Upper lobe of right lung (tissue), 1 donor: ENCODE measurements at regions not wholly inside any gene's neighbourhood (a gene's known extent, or its start where the extent isn't known, plus 50 kb on each side); places are given as distances from the start of the nearest gene placed in this dataset.

Experiments used
- ATAC-seq: fragments of 200-7000 bp; cut with Tn5 transposase; one replicate; pipeline ENCODE4 v1.9.1; 2020; ENCODE audit warnings: mild to moderate bottlenecking, moderate library complexity
- DNase-seq: peaks from one replicate; pipeline ENCODE4 v3.0.0-alpha.2; 2020
- H3K27ac ChIP-seq: fragments of 200-600 bp; one replicate; pipeline ENCODE4 v1.8.0; 2022
- H3K27me3 ChIP-seq: fragments of 200-600 bp; one replicate; pipeline ENCODE4 v1.8.0; 2022; ENCODE audit warnings: mild to moderate bottlenecking
- H3K36me3 ChIP-seq: fragments of 200-600 bp; one replicate; pipeline ENCODE4 v1.8.0; 2022
- H3K4me1 ChIP-seq: fragments of 200-600 bp; one replicate; pipeline ENCODE4 v1.8.0; 2022
- H3K4me3 ChIP-seq: fragments of 200-600 bp; one replicate; pipeline ENCODE4 v1.8.0; 2022; ENCODE audit warnings: mild to moderate bottlenecking
- H3K9me3 ChIP-seq: fragments of 200-600 bp; one replicate; pipeline ENCODE4 v1.8.0; 2022
- intact Hi-C: fragments of 100-400 bp; cut with DNase I; formaldehyde crosslinking; loops from one replicate; pipeline ENCODE4 v1.11.0; 2022
- TF ChIP-seq, protein P1 (sequence below): fragments of 200-600 bp; IDR thresholded peaks from one replicate; pipeline ENCODE4 v1.8.0; 2022; ENCODE audit warnings: antibody characterized with exemption
- donor health status: DM: no; HTN: yes; CAD: no; lungs with severe emphysema.

DNA sequence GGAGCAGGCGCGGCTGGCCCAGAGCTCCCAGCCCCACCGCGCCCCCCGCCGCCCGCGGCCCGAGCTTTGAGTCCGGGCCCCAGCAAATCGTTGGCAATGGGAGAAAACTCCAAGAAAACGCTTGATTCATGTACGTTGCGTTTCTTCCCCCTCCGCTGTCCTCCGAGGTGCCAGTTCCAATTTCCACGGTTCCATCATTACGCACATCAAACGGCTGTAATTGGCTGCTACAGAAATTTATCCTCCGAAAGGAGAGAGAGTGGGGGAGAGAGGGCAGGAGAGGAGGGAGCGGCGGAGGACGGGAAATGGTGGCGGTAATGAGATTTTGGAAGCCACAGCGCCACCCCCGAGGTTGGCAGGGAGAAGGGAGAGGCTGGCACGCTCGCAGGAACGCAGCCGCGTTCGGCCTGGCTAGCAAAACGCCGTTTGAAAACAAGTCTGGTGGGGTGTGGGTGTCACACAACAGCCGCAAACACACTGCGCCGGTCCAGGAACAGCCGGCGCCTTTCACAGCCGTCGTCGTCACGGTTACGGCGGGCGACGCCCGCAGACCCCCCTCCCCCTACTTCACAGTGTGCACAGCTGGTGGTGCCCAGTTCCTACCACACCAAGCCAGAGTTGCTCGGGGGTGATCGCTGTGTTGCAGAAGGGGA lies 57.5 kb downstream of the UNCX start:
- H3K27me3 ChIP-seq: peaks cover 60% of the 10 kb centered on the region
- intact Hi-C loops: no loop called here
- H3K4me3 ChIP-seq: peak overlapping the region; percentile 32
- no peak overlapping the region for H3K27ac ChIP-seq
- no peak for DNase-seq
- no peaks in the 10 kb centered on the region for H3K36me3 ChIP-seq
- H3K9me3 ChIP-seq: no peaks in the 10 kb centered on the region
- TF ChIP-seq, protein P1, sequence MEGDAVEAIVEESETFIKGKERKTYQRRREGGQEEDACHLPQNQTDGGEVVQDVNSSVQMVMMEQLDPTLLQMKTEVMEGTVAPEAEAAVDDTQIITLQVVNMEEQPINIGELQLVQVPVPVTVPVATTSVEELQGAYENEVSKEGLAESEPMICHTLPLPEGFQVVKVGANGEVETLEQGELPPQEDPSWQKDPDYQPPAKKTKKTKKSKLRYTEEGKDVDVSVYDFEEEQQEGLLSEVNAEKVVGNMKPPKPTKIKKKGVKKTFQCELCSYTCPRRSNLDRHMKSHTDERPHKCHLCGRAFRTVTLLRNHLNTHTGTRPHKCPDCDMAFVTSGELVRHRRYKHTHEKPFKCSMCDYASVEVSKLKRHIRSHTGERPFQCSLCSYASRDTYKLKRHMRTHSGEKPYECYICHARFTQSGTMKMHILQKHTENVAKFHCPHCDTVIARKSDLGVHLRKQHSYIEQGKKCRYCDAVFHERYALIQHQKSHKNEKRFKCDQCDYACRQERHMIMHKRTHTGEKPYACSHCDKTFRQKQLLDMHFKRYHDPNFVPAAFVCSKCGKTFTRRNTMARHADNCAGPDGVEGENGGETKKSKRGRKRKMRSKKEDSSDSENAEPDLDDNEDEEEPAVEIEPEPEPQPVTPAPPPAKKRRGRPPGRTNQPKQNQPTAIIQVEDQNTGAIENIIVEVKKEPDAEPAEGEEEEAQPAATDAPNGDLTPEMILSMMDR: no peak
- H3K4me1 ChIP-seq: peaks cover 12% of the 10 kb centered on the region
- ATAC-seq: peak; percentile 48

DNA sequence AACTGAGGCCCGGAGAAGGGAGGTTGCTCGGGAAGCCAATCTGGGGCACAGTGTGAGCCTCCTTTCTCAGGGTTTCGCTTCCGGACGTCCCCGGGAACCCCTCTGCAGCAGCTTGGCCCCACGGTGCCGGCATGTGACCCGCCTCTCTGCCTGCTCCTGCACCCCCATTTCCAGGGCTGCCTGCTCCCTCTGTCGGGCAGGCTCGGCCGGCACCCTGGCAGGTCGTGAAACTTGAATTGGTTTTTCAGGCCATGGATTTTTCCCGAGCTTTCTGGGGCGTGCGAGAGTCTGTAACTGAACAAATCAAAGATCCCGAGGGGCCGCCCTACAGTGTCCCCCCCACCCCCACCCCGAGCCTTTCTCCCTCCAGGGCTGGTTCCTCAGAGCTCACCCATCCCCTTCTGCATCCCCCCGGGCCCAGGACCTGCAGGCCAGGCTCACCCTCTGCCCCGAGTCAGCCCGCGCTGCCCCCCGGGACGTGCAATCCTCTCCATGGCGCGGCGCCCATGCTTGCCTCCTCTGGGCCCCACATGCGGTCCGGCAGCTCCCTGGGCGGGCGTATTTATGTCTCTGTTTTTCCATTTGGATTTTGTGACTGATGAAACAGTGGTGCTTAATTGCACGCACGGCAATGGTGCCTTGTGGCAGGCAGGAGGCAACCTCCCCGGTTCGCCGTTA lies 58.1 kb downstream of the UNCX start:
- no peak for ATAC-seq
- intact Hi-C loops: no loop called here
- no peak for DNase-seq
- Histone ChIP-seq H3K4me3 (peak overlapping the region; percentile 32), H3K4me1 (peaks cover 12% of the 10 kb centered on the region), H3K36me3 (no peaks in the 10 kb centered on the region), H3K27me3 (peaks cover 60% of the 10 kb centered on the region), H3K9me3 (no peaks in the 10 kb centered on the region), H3K27ac (no peak overlapping the region)
- TF ChIP-seq, protein P1: no peak

DNA sequence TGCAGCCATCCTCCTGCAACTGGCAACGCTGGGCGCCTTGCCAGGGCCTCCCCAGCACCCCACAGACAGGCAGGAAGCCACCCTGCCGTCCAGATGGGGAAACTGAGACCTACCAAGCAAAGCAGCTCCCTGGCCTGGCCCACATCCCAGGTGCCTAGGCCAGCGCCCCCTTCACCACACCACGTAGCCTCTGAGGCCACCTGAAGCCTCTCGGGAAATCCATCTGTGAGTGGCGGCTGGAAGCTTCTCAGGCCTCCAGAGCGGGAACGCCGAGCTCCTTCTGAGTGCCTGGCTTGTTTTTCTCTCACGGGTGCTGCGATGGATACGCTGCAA lies 58.7 kb downstream of the UNCX start:
- TF ChIP-seq, protein P1: no peak
- H3K27ac ChIP-seq: no peak overlapping the region
- H3K4me1 ChIP-seq: peaks cover 12% of the 10 kb centered on the region
- ATAC-seq (no peak), DNase-seq (no peak)
- peaks cover 65% of the 10 kb centered on the region for H3K27me3 ChIP-seq
- no peak overlapping the region for H3K4me3 ChIP-seq
- H3K9me3 ChIP-seq: no peaks in the 10 kb centered on the region
- H3K36me3 ChIP-seq: no peaks in the 10 kb centered on the region
- intact Hi-C loops: no loop called here

DNA sequence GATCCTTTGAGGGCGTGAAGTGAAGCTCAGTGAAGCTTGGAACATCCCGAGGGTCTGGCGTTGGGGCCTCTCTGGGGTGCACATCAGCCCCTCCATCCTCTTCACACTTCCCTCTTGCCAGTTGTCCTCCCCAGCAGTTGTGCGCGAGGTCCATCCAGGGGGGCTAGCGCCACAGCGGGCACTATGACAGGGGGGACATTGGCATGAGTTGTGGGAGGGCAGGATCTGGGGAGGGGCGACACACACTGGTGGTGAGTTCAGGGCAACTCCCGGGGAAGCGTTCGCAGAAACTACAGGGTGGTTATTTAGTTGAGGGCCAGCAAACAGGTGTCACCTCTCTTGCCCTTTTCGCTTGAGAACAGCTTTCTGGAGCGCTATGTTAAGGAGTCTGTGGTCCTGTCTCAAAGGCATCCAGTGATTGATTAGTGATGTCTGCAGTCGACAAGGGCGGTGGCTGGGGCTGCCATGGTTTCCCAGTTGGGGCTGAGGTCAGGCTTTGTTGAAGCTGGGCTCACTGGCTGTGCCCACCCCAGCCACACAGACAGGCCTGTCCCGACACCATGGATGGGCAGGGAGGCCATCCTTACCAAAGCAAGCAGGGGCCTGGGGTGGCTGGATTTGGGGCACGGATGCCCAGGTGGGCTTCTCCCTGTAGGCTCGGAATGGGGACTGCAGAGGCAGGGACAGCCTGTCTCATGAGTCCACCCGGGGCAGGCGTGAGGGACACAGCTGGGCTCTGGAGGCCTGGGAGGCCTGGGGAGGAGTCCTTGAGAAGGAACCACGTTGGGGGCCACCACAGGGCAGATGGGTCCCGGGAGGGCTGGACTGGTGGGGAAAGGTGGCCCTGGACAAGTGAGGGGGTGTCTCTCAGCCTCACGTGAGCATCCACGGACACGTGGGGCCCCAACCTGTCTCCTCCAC lies 59.4 kb downstream of the UNCX start:
- Histone ChIP-seq H3K4me3 (no peak overlapping the region), H3K36me3 (no peaks in the 10 kb centered on the region), H3K27ac (no peak overlapping the region), H3K27me3 (peaks cover 73% of the 10 kb centered on the region), H3K4me1 (peaks cover 12% of the 10 kb centered on the region), H3K9me3 (no peaks in the 10 kb centered on the region)
- ATAC-seq (no peak), DNase-seq (no peak)
- intact Hi-C loops: no loop called here
- TF ChIP-seq, protein P1: no peak

DNA sequence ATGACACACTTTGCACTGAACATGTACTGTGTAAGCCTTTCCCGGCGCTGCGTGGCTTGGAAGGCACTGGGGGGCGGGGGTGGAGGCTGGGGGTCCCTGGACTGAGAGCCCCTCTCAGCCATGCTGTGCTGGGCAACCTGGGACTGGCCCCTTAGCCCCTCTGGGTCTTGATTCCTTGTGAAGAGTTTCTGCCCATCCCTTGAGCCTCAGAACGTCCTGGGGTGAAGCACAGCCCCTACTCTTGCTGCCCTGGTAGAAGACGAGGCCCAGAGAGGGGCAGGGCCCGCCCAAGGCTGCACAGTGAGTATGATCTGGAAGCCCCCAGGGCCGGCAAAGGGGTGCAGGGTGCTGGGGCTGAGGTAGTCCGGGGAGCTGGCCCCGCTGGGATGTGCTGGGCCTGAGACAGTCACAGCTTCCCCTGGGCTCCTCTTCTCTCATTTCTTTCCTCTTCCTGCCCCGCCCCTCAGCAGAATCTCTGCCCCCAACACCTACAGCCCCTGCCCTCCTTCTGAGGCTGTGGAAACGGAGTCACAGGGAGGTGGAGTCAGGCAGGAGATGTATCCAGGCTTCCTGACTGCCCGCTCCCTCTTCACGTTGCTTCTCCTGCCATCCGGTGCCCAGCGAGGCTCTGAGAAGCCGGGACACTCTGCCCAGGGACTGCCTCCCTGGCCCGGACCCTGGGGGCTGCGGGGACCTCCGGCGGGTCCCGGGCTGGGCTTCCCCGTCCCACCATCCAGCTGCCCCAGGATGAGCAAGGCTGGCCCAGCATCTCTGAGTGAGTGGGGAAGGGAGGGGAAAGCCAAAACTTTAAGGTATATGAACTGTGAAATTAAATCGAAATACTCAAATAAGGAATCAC lies 60.5 kb downstream of the UNCX start:
- Histone ChIP-seq H3K27ac (no peak overlapping the region), H3K4me3 (no peak overlapping the region), H3K36me3 (no peaks in the 10 kb centered on the region), H3K27me3 (peaks cover 78% of the 10 kb centered on the region), H3K4me1 (peaks cover 12% of the 10 kb centered on the region), H3K9me3 (no peaks in the 10 kb centered on the region)
- intact Hi-C loops: no loop called here
- TF ChIP-seq, protein P1: no peak
- DNase-seq: no peak
- no peak for ATAC-seq
